HL-60 (cell line): ENCODE measurements at regions not wholly inside any gene's neighbourhood (a gene's known extent, or its start where the extent isn't known, plus 50 kb on each side); places are given as distances from the start of the nearest gene placed in this dataset.

Experiments
- DNase-seq, 2 experiments: peaks; one replicate each; pipeline ENCODE4 v3.0.0-alpha.2; 2010 to 2020; ENCODE audit warnings: low read depth in 1 of 2, low spot score in 1 of 2
- H3K27ac ChIP-seq: fragments of 250-450 bp; sonication (Bioruptor Pico); replicated peaks from 2 replicates; pipeline ENCODE4 v1.5.1; 2020; ENCODE audit warnings: mild to moderate bottlenecking, moderate library complexity
- H3K27me3 ChIP-seq: fragments of 250-450 bp; sonication (Bioruptor Pico); 2 replicates; pipeline ENCODE4 v1.5.1; 2021; ENCODE audit warnings: mild to moderate bottlenecking, moderate library complexity; ENCODE audit not compliant: insufficient read depth, poor library complexity, severe bottlenecking
- H3K4me3 ChIP-seq: replicated peaks from 2 replicates; pipeline ENCODE4 v1.5.1; 2011; ENCODE audit warnings: mild to moderate bottlenecking, control low read depth, low read length; ENCODE audit not compliant: insufficient read depth
- GABPA ChIP-seq: IDR thresholded peaks from 2 replicates; pipeline ENCODE4 v1.6.1; 2012; ENCODE audit warnings: low read depth
- POLR2AphosphoS5 ChIP-seq: IDR thresholded peaks from 2 replicates; pipeline ENCODE4 v1.6.1; 2012; ENCODE audit warnings: low read depth
- REST ChIP-seq: IDR thresholded peaks from 2 replicates; pipeline ENCODE4 v1.6.1; 2012; ENCODE audit warnings: low read depth; ENCODE audit not compliant: insufficient replicate concordance
- SPI1 ChIP-seq: IDR thresholded peaks from 2 replicates; pipeline ENCODE4 v1.6.1; 2012; ENCODE audit warnings: low read depth, mild to moderate bottlenecking, borderline replicate concordance
- TF ChIP-seq, protein P1 (sequence below): IDR thresholded peaks from one replicate; pipeline ENCODE4 v1.5.1; 2011; ENCODE audit warnings: low read length, control low read depth, inconsistent platforms; ENCODE audit not compliant: insufficient read depth

DNA sequence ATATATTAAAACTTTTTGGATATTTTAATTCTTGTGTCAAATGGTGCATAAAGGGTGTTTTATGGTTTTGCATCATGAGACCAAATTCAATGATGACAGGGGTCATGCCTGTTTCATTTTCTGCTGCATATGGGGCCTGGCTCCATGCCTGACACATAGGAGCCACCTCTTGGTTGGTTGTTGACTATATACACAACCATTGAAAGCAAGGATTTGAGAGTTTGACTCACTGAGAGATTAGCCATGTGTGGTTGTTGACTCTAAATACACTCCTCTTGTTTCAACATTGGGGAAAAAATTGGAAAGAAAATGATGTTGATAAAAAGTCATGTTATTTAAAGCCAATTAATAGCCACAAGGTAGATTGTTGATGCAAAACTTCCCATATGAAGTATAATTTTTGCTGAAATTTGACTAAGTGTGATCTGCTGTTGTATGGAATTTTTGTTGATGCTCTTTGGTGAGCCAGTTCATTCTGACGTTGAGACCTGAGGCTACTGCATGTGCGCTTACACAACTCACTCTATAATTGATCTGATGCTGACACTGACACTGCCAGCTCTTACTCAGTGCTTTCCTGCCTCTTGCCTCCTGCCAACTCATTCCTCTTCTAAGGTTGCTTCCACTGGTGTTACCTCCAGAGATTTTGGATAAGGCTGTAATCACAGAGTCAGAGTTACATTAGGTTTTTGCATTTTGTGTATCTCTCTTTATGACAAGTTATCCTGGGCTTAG lies 446.2 kb upstream of the SLC14A2 start:
- Histone ChIP-seq H3K27ac (no peak overlapping the region), H3K4me3 (no peak overlapping the region), H3K27me3 (no peaks in the 10 kb centered on the region)
- TF ChIP-seq GABPA (no peak), SPI1 (no peak), POLR2AphosphoS5 (no peak), REST (no peak)
- TF ChIP-seq, protein P1, sequence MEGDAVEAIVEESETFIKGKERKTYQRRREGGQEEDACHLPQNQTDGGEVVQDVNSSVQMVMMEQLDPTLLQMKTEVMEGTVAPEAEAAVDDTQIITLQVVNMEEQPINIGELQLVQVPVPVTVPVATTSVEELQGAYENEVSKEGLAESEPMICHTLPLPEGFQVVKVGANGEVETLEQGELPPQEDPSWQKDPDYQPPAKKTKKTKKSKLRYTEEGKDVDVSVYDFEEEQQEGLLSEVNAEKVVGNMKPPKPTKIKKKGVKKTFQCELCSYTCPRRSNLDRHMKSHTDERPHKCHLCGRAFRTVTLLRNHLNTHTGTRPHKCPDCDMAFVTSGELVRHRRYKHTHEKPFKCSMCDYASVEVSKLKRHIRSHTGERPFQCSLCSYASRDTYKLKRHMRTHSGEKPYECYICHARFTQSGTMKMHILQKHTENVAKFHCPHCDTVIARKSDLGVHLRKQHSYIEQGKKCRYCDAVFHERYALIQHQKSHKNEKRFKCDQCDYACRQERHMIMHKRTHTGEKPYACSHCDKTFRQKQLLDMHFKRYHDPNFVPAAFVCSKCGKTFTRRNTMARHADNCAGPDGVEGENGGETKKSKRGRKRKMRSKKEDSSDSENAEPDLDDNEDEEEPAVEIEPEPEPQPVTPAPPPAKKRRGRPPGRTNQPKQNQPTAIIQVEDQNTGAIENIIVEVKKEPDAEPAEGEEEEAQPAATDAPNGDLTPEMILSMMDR, result no peak
- no peak for DNase-seq

DNA sequence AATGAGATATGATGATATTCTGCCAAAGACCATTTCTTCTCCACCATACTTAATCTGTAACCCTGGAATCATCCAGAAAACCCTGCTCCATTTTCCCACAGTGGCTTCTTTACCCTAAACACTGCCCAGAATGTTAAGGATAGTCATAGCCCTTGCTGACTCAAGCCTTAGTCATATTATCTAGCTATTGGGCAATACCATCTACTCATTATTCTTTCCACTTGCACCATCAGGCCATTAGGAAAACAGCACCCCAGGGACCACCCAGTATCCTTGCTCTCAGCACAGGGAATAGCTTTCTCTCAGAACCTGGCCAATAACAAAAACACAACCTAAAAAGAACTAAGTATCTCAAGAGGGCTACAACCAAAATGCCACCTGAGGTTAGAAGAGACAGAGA lies 445.7 kb upstream of the SLC14A2 start:
- peak in 1 of 2 experiments; percentile 70 for DNase-seq
- H3K4me3 ChIP-seq, result no peak overlapping the region
- TF ChIP-seq REST (no peak), POLR2AphosphoS5 (no peak)
- H3K27ac ChIP-seq, result no peak overlapping the region
- H3K27me3 ChIP-seq, result no peaks in the 10 kb centered on the region

GRCh38 chr18:45171679-45172191 lies 443.5 kb upstream of the SLC14A2 start:
- Histone ChIP-seq H3K27ac (no peak overlapping the region), H3K27me3 (no peaks in the 10 kb centered on the region), H3K4me3 (no peak overlapping the region)
- TF ChIP-seq, protein P1, result no peak
- TF ChIP-seq GABPA (no peak), REST (no peak), SPI1 (no peak), POLR2AphosphoS5 (no peak)
- DNase-seq, result no peak
